Liver (tissue), 3 donors: ENCODE measurements at regions not wholly inside any gene's neighbourhood (a gene's known extent, or its start where the extent isn't known, plus 50 kb on each side); places are given as distances from the start of the nearest gene placed in this dataset.

Source experiments
- CTCF ChIP-seq: fragments of 150-350 bp; IDR thresholded peaks from 2 replicates; pipeline ENCODE4 v1.5.1; 2017; ENCODE audit warnings: improper control_type of control experiment, low read depth, low read length; ENCODE audit not compliant: missing input control
- RAD21 ChIP-seq, 2 donors: IDR thresholded peaks; 2 replicates each; pipeline ENCODE4 v1.6.1; 2016; ENCODE audit warnings: antibody characterized with exemption in 2 of 2, mild to moderate bottlenecking in 2 of 2
- REST ChIP-seq: IDR thresholded peaks from 2 replicates; pipeline ENCODE4 v1.6.1; 2016; ENCODE audit warnings: antibody characterized with exemption, mild to moderate bottlenecking
- donor health status: healthy.
- donor health status: healthy.

GRCh38 chr2:121819846-121820245 is 64.4 kb downstream of the TSN start:
- TF ChIP-seq RAD21 (IDR thresholded peaks at IDR 0.05) (no peak), CTCF (no peak), REST (no peak)
